NCI-H2171 treated with DMSO at 0.1 percent for 48 hours (cell line): ENCODE measurements at regions not wholly inside any gene's neighbourhood (a gene's known extent, or its start where the extent isn't known, plus 50 kb on each side); places are given as distances from the start of the nearest gene placed in this dataset.
"Not testable (repeated sequence)": the region's sequence is repeated elsewhere in the genome, so short reads cannot be mapped to it uniquely, and the experiment has no call there.

Experiments
- DNase-seq: peaks from one replicate; lab custom pipeline; 2025; lab: John Stamatoyannopoulos, UW

GRCh38 chr9:82052081-82052480, 63.5 kb downstream of the SPATA31D1 start:
- DNase-seq: peak; percentile 11

- DNase-seq: no peak
These were observed 65.9 kb downstream of the SPATA31D1 start for GRCh38 chr9:82054264-82055015.

GRCh38 chr9:82057805-82058204, 69.2 kb downstream of the SPATA31D1 start:
- DNase-seq: no peak

GRCh38 chr9:82061801-82062200, 73.2 kb downstream of the SPATA31D1 start:
- not testable (repeated sequence) for DNase-seq

GRCh38 chr9:82062245-82062644, 73.7 kb downstream of the SPATA31D1 start:
- DNase-seq: no peak

- no peak for DNase-seq
These were observed 85.3 kb downstream of the SPATA31D1 start for GRCh38 chr9:82073551-82074543.

- no peak for DNase-seq
These were observed 91.7 kb downstream of the SPATA31D1 start for GRCh38 chr9:82080265-82080664.

GRCh38 chr9:82081496-82081895, 92.9 kb downstream of the SPATA31D1 start:
- no peak for DNase-seq

GRCh38 chr9:82082563-82082962, 94.0 kb downstream of the SPATA31D1 start:
- peak; percentile 10 for DNase-seq

- DNase-seq: no peak
These were observed 100.0 kb downstream of the SPATA31D1 start for GRCh38 chr9:82088591-82088990.

- no peak for DNase-seq
These were observed 101.5 kb downstream of the SPATA31D1 start for GRCh38 chr9:82090046-82090445.

- no peak for DNase-seq
These were observed 102.5 kb downstream of the SPATA31D1 start for GRCh38 chr9:82091100-82091499.

GRCh38 chr9:82091610-82092009, 103.0 kb downstream of the SPATA31D1 start:
- DNase-seq: no peak

GRCh38 chr9:82101475-82101874, 112.9 kb downstream of the SPATA31D1 start:
- DNase-seq: peak; percentile 31

- DNase-seq: no peak
These were observed 115.7 kb downstream of the SPATA31D1 start for GRCh38 chr9:82104252-82104651.

- DNase-seq: no peak
These were observed 117.2 kb downstream of the SPATA31D1 start for GRCh38 chr9:82105729-82106128.

- DNase-seq: no peak
These were observed 118.0 kb downstream of the SPATA31D1 start for GRCh38 chr9:82106536-82106935.

GRCh38 chr9:82108474-82108873, 119.9 kb downstream of the SPATA31D1 start:
- DNase-seq: no peak

- no peak for DNase-seq
These were observed 120.4 kb downstream of the SPATA31D1 start for GRCh38 chr9:82108941-82109340.

GRCh38 chr9:82109626-82110025, 121.1 kb downstream of the SPATA31D1 start:
- DNase-seq: no peak

GRCh38 chr9:82110881-82111280, 122.3 kb downstream of the SPATA31D1 start:
- DNase-seq: no peak

- DNase-seq: no peak
These were observed 126.8 kb downstream of the SPATA31D1 start for GRCh38 chr9:82115331-82115730.

- DNase-seq: peak; percentile 22
These were observed 127.3 kb downstream of the SPATA31D1 start for GRCh38 chr9:82115900-82116299.
